ENCODE measurements at regions not wholly inside any gene's neighbourhood (a gene's known extent, or its start where the extent isn't known, plus 50 kb on each side); places are given as distances from the start of the nearest gene placed in this dataset.

DNA sequence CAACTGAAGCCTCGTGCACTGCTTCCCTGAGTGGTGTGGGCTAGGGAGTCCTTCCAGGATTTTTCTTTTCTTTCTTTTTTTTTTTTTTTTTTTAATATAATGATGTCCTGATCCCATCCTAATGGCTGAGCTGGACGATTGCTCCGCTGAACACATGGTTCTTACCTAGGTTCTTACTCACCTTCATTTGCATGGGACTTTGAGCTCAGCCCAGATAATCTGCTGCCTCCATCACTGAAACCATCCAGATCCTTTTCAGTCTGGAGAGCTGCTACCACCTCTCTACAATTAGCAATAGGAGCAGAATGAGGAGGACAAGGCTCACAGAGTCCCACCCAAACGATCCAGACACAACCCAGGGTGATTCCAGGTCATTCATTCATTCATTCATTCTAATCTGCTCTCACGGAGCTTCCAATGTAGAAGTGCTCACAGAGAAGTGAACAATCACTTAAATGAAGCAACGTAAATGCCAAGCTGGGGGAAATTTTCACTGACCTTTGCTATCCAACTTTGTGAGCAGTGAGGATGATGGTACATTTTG is 246.3 kb upstream of the RREB1 start:
- WGBS (ENCODE audit: low lambda C conversion rate): 23% methylated on average over 6 of the region's 6 CpGs

DNA sequence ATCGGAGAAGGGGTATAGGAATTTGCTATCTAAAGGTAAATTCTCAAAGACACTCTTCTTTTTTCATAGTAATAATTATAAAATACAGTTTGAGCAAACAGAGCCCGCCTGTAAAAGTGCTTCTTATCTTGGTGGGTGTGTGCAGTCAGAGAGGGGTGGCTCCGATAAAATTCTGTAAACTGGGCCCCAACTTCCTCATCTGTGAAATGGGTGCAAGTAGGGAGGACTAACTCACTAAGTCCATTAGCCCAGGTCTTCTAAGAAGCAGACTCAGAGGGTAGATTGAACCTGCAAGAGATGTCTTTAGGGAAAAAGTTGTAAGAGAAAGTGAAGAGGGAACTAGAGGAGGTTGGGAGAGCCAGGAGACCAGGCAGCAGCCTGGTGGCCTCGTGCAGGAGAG is 245.8 kb upstream of the RREB1 start:
- no peak for DNase-seq
- Histone ChIP-seq H3K9ac (no peak overlapping the region), H3K4me2 (no peak overlapping the region), H4K20me1 (ENCODE audit: insufficient read depth) (no peaks in the 10 kb centered on the region), H3K27ac (ENCODE audit: low read depth in 2 of 2, low read length in 1 of 2) (no peak overlapping the region), H3K9me3 (no peaks in the 10 kb centered on the region), H3K79me2 (ENCODE audit: insufficient read depth) (no peaks in the 10 kb centered on the region), H3K36me3 (replicated peaks in 1 of 2; ENCODE audit: control insufficient read depth in 1 of 2, insufficient read depth in 2 of 2, low read length in 1 of 2) (no peaks in the 10 kb centered on the region), H3K4me1 (ENCODE audit: control insufficient read depth in 1 of 2, insufficient read depth in 2 of 2, low read depth in 1 of 2, low read length in 1 of 2) (peaks cover 0 to 1% of the 10 kb centered on the region in 2 experiments; a peak in 2 of 4 replicates), H2AFZ (ENCODE audit: low read depth) (no peak overlapping the region), H3K27me3 (ENCODE audit: insufficient read depth) (no peaks in the 10 kb centered on the region), H3F3A (replicated peaks; ENCODE audit: insufficient read depth) (no peaks in the 10 kb centered on the region), H3K4me3 (ENCODE audit: low read depth in 2 of 2, low read length in 1 of 2) (no peak overlapping the region), H3K9me2 (no peaks in the 10 kb centered on the region)
- CTCF ChIA-PET: interaction anchor here (1.0 kb wide), 1 partner anchor 11 kb away, joined by 3 read pairs; no protein-coding TSS in a partner anchor
- POLR2A ChIA-PET: no interaction called here
- 21% methylated on average over 4 of the region's 4 CpGs for WGBS (ENCODE audit: low lambda C conversion rate)
- TF ChIP-seq, protein P1, sequence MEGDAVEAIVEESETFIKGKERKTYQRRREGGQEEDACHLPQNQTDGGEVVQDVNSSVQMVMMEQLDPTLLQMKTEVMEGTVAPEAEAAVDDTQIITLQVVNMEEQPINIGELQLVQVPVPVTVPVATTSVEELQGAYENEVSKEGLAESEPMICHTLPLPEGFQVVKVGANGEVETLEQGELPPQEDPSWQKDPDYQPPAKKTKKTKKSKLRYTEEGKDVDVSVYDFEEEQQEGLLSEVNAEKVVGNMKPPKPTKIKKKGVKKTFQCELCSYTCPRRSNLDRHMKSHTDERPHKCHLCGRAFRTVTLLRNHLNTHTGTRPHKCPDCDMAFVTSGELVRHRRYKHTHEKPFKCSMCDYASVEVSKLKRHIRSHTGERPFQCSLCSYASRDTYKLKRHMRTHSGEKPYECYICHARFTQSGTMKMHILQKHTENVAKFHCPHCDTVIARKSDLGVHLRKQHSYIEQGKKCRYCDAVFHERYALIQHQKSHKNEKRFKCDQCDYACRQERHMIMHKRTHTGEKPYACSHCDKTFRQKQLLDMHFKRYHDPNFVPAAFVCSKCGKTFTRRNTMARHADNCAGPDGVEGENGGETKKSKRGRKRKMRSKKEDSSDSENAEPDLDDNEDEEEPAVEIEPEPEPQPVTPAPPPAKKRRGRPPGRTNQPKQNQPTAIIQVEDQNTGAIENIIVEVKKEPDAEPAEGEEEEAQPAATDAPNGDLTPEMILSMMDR (IDR thresholded peaks at IDR 0.05): no peak
- no peak for TF ChIP-seq TAF1 (IDR thresholded peaks at IDR 0.05; ENCODE audit: borderline replicate concordance, low read depth, low read length)
- TF ChIP-seq, protein P2, sequence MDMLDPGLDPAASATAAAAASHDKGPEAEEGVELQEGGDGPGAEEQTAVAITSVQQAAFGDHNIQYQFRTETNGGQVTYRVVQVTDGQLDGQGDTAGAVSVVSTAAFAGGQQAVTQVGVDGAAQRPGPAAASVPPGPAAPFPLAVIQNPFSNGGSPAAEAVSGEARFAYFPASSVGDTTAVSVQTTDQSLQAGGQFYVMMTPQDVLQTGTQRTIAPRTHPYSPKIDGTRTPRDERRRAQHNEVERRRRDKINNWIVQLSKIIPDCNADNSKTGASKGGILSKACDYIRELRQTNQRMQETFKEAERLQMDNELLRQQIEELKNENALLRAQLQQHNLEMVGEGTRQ (IDR thresholded peaks at IDR 0.05; ENCODE audit: borderline replicate concordance, low read depth, low read length): no peak
- no peak for TF ChIP-seq ELF1 (IDR thresholded peaks at IDR 0.05)
- no peak for TF ChIP-seq FOXM1 (IDR thresholded peaks at IDR 0.05; ENCODE audit: low read depth)
- TF ChIP-seq GABPA (IDR thresholded peaks at IDR 0.05; ENCODE audit: low read depth): no peak
- no peak for TF ChIP-seq SIN3A (IDR thresholded peaks at IDR 0.05; ENCODE audit: borderline replicate concordance, low read depth, low read length)
- no peak for TF ChIP-seq RXRA (IDR thresholded peaks at IDR 0.05; ENCODE audit: borderline replicate concordance, low read depth)
- TF ChIP-seq MXI1 (IDR thresholded peaks at IDR 0.05; ENCODE audit: low read depth, low read length): no peak
- TF ChIP-seq FOSL2 (IDR thresholded peaks at IDR 0.05; ENCODE audit: borderline replicate concordance, low read depth): no peak
- no peak for TF ChIP-seq TEAD4 (IDR thresholded peaks at IDR 0.05; ENCODE audit: borderline replicate concordance, insufficient read depth)
- no peak for TF ChIP-seq CHD2 (IDR thresholded peaks at IDR 0.05; ENCODE audit: low read length, partially characterized antibody)
- no peak for TF ChIP-seq FOXJ3 (CRISPR knock-in tag; IDR thresholded peaks at IDR 0.05)
- TF ChIP-seq, protein P3, sequence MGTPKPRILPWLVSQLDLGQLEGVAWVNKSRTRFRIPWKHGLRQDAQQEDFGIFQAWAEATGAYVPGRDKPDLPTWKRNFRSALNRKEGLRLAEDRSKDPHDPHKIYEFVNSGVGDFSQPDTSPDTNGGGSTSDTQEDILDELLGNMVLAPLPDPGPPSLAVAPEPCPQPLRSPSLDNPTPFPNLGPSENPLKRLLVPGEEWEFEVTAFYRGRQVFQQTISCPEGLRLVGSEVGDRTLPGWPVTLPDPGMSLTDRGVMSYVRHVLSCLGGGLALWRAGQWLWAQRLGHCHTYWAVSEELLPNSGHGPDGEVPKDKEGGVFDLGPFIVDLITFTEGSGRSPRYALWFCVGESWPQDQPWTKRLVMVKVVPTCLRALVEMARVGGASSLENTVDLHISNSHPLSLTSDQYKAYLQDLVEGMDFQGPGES (IDR thresholded peaks at IDR 0.05; ENCODE audit: low read depth, low read length): no peak

More for the DNA sequence above, 246.3 kb upstream of the RREB1 start:
- Histone ChIP-seq H3K36me3 (replicated peaks in 1 of 2; ENCODE audit: control insufficient read depth in 1 of 2, insufficient read depth in 2 of 2, low read length in 1 of 2) (no peaks in the 10 kb centered on the region), H3K27me3 (ENCODE audit: insufficient read depth) (no peaks in the 10 kb centered on the region), H3K27ac (ENCODE audit: low read depth in 2 of 2, low read length in 1 of 2) (no peak overlapping the region), H3K4me2 (no peak overlapping the region), H3F3A (replicated peaks; ENCODE audit: insufficient read depth) (no peaks in the 10 kb centered on the region), H3K9me3 (no peaks in the 10 kb centered on the region), H3K9ac (no peak overlapping the region), H3K4me1 (ENCODE audit: control insufficient read depth in 1 of 2, insufficient read depth in 2 of 2, low read depth in 1 of 2, low read length in 1 of 2) (peaks cover 0 to 4% of the 10 kb centered on the region in 2 experiments; a peak in 2 of 4 replicates), H3K4me3 (ENCODE audit: low read depth in 2 of 2, low read length in 1 of 2) (no peak overlapping the region), H3K79me2 (ENCODE audit: insufficient read depth) (no peaks in the 10 kb centered on the region), H3K9me2 (no peaks in the 10 kb centered on the region), H2AFZ (ENCODE audit: low read depth) (no peak overlapping the region), H4K20me1 (ENCODE audit: insufficient read depth) (no peaks in the 10 kb centered on the region)
- ChIA-PET CTCF (interaction anchor here (1.0 kb wide), 1 partner anchor 12 kb away, joined by 3 read pairs; no protein-coding TSS in a partner anchor), POLR2A (no interaction called here)
- no peak for DNase-seq
- no peak for TF ChIP-seq FOSL2 (IDR thresholded peaks at IDR 0.05; ENCODE audit: borderline replicate concordance, low read depth)
- TF ChIP-seq NFIC (IDR thresholded peaks at IDR 0.05; ENCODE audit: borderline replicate concordance): no peak
- TF ChIP-seq SMC3 (IDR thresholded peaks at IDR 0.05; ENCODE audit: low read depth, low read length): no peak
- no peak for TF ChIP-seq FOXJ3 (CRISPR knock-in tag; IDR thresholded peaks at IDR 0.05)
- TF ChIP-seq, protein P4, sequence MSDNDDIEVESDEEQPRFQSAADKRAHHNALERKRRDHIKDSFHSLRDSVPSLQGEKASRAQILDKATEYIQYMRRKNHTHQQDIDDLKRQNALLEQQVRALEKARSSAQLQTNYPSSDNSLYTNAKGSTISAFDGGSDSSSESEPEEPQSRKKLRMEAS (IDR thresholded peaks at IDR 0.05; ENCODE audit: low read depth): no peak
- TF ChIP-seq, protein P5, sequence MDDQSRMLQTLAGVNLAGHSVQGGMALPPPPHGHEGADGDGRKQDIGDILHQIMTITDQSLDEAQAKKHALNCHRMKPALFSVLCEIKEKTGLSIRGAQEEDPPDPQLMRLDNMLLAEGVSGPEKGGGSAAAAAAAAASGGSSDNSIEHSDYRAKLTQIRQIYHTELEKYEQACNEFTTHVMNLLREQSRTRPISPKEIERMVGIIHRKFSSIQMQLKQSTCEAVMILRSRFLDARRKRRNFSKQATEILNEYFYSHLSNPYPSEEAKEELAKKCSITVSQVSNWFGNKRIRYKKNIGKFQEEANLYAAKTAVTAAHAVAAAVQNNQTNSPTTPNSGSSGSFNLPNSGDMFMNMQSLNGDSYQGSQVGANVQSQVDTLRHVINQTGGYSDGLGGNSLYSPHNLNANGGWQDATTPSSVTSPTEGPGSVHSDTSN (IDR thresholded peaks at IDR 0.05): no peak
- TF ChIP-seq, protein P6, sequence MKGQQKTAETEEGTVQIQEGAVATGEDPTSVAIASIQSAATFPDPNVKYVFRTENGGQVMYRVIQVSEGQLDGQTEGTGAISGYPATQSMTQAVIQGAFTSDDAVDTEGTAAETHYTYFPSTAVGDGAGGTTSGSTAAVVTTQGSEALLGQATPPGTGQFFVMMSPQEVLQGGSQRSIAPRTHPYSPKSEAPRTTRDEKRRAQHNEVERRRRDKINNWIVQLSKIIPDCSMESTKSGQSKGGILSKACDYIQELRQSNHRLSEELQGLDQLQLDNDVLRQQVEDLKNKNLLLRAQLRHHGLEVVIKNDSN (IDR thresholded peaks at IDR 0.05; ENCODE audit: borderline replicate concordance, low read depth): no peak
- TF ChIP-seq RAD21 (IDR thresholded peaks at IDR 0.05; ENCODE audit: low read length): no peak

Measured in SK-N-SH (cell line).